ENCODE measurements at regions not wholly inside any gene's neighbourhood (a gene's known extent, or its start where the extent isn't known, plus 50 kb on each side); places are given as distances from the start of the nearest gene placed in this dataset.
"Not testable (repeated sequence)": the region's sequence is repeated elsewhere in the genome, so short reads cannot be mapped to it uniquely, and the experiment has no call there.

DNA sequence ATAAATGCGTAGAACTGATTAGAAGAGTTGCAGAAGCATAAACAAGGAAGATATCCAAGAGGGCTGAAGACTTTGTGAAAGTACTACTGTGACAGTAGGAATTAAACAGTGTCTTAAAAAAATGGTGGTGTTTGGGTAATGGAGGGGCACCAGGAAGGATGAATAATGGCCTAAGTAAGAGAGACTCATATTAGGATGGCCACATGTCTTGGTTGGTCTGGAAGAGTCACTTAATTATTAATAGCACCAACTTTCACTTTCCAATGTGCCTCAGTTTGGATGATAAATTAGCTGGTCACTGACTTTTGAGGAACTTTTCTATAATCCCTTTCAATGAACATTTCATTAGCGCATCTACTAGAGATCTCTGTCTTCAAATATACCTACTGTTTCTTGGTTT is 372.2 kb downstream of the NYAP2 start:
- no peak for DNase-seq

DNA sequence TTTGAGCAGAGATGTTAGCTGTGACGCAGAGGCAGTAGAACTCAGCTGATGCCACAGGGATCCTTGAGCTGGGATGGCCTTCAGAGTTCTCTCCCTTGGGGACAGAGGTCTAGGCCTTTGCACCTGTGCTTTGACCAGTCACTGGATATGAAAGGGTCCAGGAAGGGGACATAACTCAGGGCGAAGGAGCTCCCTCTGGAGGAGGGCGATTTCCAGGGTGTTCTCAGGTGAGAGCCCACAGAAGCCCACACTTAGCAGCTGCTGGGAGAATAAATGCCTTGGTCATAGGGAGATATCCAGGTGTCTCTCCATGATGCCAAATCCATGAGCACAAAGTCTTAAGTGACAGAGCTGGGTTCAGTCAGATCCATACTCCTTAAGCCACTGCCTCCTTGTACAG is 369.2 kb downstream of the NYAP2 start:
- DNase-seq = no peak

DNA sequence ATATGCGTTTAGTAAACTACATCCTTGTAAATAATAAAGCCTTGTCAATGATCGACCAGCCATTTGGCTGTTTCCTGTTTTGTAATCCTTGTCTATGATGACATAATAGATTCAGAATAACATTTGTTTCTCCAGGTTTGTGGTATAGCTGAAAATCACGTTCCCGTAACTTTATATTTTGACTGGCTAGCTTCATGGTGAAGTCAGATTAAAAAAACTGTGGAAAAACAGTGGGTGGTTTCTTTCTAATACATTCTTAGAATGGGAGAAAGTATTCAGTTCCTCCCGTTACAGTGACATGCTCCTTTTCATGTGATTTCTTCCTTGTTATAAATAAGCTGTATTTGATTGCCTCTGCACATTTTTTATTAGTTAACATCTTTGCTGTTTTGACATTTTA is 366.9 kb downstream of the NYAP2 start:
- DNase-seq = no peak

DNA sequence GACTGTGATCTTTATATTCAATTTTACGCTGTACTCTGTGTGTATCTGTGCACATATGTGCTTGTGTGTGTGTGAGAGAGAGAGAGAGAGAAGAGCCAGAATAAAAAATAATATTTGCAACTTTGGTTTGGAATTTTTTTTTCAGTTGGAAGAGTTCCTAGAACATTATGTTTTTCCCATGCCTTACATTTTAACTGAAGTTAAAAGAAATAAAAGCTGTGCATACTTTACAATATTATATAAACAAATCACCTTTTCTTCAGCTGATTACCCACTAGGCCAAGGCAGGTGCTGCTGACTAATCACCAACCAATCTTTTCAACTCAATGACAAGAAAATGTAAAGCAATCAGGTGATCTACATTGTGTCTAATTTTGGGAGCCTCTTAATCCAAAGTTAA is 366.3 kb downstream of the NYAP2 start:
- no peak for DNase-seq

DNA sequence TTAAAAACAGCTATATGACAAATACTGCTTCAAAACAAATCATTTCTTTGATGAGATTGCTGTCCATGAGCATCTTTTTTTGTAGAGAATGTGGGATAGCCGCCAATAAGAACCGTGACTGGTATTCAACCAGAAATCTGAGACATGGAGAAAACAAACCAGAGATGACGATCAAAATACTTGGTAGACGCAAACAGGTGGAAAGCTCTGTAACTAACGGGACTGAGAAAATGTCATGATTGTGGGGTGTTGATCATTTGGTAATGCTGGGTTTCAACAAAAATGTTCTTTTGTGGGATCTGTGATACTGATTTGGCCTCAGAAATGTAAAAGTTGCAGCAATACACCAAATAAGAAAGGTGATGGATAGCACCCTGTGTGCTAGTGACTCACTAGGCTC is 364.8 kb downstream of the NYAP2 start:
- DNase-seq = no peak

DNA sequence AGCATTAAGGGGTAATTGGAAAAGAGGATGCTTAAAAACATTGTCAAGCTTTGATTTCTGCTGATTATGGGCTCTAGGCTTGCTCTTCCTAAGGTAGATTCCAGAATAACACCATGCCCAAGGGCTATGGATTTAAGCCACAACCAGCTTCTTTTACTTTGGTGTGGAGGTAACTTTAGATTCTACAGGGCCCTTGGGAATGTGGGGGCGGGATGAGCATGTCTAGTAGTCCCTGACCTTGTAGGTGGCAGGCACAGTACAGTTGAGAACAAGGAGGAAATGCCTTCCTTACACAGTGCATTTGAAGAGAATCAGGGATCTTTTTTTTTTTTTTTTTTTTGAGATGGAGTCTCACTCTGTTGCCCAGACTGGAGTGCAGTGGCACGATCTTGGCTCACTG is 364.2 kb downstream of the NYAP2 start:
- DNase-seq = no peak

DNA sequence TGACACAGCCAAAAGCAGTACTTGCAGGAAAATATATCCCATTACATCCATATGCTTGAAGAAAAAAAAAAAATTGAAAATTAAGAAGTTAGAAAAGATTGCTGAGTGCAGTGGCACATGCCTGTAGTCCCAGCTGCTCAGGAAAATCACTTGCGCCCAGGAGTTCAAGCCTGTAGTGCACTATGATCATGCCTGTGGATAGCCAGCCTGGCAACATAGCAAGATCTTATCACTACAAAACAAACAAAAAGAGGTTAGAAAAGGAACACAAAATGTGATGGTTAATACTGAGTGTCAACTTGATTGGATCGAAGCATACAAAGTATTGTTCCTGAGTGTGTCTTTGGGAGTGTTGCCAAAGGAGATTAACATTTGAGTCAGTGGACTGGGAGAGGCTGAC is 361.9 kb downstream of the NYAP2 start:
- DNase-seq = no peak

DNA sequence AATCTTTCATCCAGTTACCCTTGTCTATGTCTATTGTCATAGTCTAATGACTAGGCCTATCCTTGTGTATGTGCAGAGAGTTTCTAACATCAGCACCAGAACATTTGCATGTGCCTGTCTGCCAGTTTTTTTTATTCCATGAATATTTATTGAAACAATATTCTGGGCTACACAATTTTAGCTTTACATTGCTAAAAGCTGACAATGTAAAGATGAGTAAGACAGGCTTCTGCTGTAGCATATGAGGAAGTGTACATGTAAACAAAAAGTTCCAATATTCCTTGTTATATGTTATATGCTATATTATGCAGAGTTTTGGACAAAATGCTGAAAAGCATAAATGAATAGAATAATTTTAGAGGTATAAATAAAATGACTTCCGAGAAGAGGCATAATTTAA is 357.7 kb downstream of the NYAP2 start:
- DNase-seq = no peak

DNA sequence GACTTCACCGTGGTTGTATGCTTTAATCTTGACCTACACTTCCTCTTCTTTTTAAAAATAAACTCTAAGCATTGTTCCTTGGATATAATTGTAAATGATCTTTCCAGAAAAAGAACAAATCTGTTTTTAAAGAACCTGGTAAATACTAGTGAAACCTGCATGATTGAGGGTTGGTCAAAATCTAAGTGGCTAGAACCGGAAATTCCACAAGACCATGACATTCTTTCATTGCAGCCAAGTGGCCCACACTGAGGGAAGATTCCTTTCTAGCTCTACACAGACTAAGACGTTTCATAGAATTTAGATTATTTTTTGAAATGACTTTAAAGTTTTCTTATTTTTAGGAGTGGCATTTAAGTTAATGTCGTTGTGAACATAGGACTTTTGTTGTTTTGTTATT is 356.7 kb downstream of the NYAP2 start:
- no peak for DNase-seq

DNA sequence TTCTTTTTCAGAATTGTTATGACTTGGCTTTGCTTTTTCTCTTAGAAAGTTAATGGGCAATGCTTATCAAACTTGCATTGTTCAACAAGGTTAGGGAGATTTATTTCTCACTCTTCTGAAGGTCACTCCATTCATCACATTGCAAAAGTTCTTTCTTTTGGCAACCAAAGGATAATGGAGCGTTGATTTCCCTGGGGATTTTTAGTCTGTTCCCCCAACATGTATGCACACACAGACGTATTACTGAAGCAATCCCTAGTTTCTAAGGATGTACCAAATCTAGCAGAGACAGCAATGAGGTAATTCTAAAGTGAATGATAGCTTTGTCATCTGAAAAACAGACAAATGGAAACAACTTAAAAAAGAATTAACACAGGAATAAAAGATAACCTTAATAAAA is 349.1 kb downstream of the NYAP2 start:
- no peak for DNase-seq

DNA sequence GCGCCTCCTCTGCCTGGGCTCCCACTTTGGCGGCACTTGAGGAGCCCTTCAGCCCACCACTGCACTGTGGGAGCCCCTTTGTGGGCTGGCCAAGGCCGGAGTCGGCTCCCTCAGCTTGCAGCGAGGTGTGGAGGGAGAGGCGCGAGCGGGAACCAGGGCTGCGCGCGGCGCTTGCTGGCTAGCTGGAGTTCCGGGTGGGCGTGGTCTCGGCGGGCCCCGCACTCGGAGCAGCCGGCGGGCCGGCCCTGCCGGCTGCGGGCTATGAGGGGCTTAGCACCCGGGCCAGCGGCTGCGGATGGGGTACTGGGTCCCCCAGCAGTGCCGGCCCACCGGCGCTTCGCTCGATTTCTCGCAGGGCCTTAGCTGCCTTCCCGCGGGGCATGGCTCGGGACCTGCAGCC is 344.5 kb downstream of the NYAP2 start:
- not testable (repeated sequence) for DNase-seq

DNA sequence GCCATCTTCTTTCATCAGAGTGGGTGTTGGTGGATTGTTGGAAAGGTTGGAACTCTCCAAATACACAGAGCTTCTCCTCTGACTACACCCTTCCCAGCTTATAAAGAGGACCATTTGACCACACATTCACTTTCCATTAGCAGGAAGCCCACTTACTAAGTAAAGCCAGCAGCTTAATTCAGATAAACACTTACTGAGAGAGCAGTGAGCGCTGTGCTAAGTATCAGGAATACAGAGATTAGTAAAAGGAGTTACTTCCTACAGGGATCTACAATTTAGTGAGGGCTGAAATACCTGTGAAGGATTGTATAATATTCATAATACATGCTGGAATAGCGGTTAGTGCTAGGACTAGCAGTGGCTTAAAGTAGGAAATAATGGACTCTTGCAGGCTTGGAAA is 343.0 kb downstream of the NYAP2 start:
- no peak for DNase-seq

DNA sequence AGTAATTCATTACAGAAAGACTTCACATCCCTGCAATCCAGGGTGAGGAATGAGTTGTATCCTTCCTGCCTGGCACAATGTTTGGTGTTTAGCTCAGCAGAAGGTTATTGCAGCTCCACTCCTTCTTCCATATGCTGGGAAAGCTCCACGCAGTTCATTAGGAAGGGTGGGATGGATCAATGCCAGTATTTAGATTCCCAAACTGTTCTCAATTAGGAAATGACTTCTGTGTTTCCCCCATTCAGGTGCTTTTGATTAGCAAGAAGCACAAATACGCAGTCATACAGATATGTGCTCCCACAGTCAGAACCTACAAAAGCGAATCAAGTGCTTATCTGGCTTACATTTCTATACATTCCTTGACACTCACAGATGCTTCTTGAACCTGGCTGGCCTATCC is 340.6 kb downstream of the NYAP2 start:
- DNase-seq = no peak

DNA sequence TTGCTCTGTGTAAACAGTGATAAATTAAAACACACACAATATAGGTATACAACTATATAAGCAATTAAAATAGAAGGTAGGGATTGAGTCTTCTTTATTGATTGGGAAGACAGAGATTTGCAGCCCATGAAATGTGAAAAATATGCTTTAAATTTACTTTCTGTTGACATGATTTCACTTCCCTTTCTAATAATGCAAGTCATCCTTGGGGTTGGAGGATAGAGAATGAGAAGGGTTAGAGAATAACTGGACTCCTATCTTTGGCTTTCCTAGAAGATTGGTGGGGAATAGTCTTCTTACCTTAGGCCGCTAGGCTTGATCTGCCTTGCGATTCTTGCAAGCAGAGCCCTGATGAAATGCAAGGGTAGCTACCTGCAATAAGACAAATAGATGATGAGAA is 339.8 kb downstream of the NYAP2 start:
- no peak for DNase-seq

DNA sequence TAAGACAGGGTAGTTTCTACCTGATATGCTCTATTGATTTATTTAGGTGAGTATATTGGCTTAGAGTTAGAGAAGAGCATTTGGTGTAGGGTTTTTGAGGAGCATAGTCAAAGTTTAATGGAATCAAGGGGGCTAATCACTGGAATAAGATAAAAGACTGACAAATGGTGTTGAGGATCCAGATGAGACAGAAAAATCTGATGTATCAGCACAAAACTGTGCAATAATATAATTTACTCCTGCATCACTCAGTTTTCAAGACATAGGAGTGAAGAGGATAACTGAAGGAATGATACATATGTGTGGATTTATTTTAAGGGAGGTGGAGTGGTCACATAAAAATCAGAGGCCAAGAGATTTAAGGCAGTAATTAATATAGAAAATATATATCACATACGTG is 339.2 kb downstream of the NYAP2 start:
- DNase-seq = no peak

DNA sequence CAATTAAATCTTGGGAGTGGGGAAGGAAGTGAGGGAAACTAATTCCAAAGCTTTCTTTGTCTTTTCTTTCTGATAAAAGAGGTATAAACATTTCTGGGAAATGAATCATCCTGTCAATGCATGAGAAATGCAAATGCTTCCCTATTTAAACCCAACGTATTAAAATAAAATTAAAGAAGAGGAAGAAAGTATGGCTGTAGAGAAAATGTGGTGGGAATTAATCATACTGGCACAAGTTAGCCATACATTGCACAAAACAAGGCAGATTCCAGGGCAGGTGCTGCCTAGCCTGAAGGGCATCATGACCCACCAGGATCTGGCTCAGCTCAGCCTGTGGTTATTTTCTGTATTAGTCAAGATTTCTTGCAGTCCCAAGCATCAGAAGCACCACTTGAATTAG is 338.0 kb downstream of the NYAP2 start:
- no peak for DNase-seq

DNA sequence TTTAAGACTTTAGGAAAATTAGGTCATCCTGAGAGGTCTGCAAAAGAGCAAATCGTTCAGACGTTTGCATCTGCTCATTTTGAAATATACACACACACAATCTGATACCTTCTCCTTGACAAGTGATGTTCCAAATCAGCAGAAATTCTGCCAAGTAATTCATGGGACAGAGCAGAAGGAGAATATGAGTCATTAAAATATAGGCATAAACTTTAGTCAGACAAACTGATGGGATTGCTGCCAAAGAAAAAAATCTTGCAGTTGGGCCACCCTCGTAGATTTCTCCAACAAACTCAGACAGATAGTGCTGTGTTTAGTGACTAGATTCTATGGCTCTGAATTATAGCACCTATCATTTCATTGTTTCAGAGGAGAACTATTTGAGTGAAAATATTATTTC is 336.3 kb downstream of the NYAP2 start:
- DNase-seq = no peak

DNA sequence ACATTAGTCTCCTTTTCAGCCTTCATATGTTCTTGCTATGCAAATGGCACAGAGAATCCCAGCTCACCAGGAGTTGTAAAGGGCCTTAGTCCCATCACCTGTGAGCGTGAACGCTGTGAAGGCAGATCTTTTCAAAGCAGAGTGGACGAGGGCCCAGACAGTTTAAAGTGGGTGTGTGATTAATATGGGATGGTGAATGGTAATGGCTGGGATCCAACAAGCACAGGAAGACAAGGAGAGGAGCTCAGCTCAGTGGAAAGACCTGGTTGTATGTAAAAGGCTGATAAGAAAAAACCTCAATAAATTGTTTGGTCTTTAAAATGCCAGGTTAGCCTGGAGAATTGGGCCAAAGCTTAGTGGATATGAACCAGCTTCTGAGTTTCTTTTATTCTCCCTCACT is 326.2 kb downstream of the NYAP2 start:
- DNase-seq = no peak
